GM12865 (cell line): ENCODE measurements at regions not wholly inside any gene's neighbourhood (a gene's known extent, or its start where the extent isn't known, plus 50 kb on each side); places are given as distances from the start of the nearest gene placed in this dataset.

Experiments used
- DNase-seq: peaks from one replicate; pipeline ENCODE4 v3.0.0; 2010; ENCODE audit warnings: low read depth
- H3K4me3 ChIP-seq: 2 replicates; pipeline ENCODE4 v1.5.1; 2011; ENCODE audit warnings: mild to moderate bottlenecking, low read depth, low read length, control low read depth
- CTCF ChIP-seq: IDR thresholded peaks from 2 replicates; pipeline ENCODE4 v1.5.1; 2011; ENCODE audit warnings: low read length, control low read depth, low read depth, inconsistent platforms; ENCODE audit not compliant: insufficient read depth; ENCODE audit errors: missing control alignments

GRCh38 chr1:80402625-80403024 is 1396.1 kb upstream of the ADGRL4 start:
- DNase-seq, result no peak
- no peak overlapping the region for H3K4me3 ChIP-seq
- no peak for TF ChIP-seq CTCF

GRCh38 chr1:80401757-80402156 is 1395.2 kb upstream of the ADGRL4 start:
- H3K4me3 ChIP-seq, result no peak overlapping the region
- no peak for DNase-seq
- no peak for TF ChIP-seq CTCF

- H3K4me3 ChIP-seq, result no peak overlapping the region
- TF ChIP-seq CTCF, result no peak
- DNase-seq, result no peak
Measured at GRCh38 chr1:80392529-80392928, 1386.0 kb upstream of the ADGRL4 start.

- no peak for DNase-seq
- no peak overlapping the region for H3K4me3 ChIP-seq
- TF ChIP-seq CTCF, result no peak
Measured at GRCh38 chr1:80385650-80386049, 1379.1 kb upstream of the ADGRL4 start.

- no peak for TF ChIP-seq CTCF
- no peak overlapping the region for H3K4me3 ChIP-seq
- DNase-seq, result no peak
Measured at GRCh38 chr1:80384959-80385358, 1378.4 kb upstream of the ADGRL4 start.

- no peak overlapping the region for H3K4me3 ChIP-seq
- DNase-seq, result no peak
- no peak for TF ChIP-seq CTCF
Measured at GRCh38 chr1:80384083-80384830, 1377.7 kb upstream of the ADGRL4 start.

- TF ChIP-seq CTCF, result no peak
- no peak for DNase-seq
- no peak overlapping the region for H3K4me3 ChIP-seq
Measured at GRCh38 chr1:80375662-80376061, 1369.1 kb upstream of the ADGRL4 start.
